ENCODE measurements at regions not wholly inside any gene's neighbourhood (a gene's known extent, or its start where the extent isn't known, plus 50 kb on each side); places are given as distances from the start of the nearest gene placed in this dataset.

- H3K27me3 ChIP-seq (ENCODE audit: control insufficient read depth, insufficient read depth, low read length), result no peaks in the 10 kb centered on the region
- no peak overlapping the region for H3K4me2 ChIP-seq (ENCODE audit: low read length)
- H3K36me3 ChIP-seq (ENCODE audit: control insufficient read depth, insufficient read depth, low read length), result no peaks in the 10 kb centered on the region
- no peak overlapping the region for H3K9ac ChIP-seq
- H3K27ac ChIP-seq, result no peak overlapping the region
- no peak overlapping the region for H2AFZ ChIP-seq
- no peaks in the 10 kb centered on the region for H3K79me2 ChIP-seq
- H3K4me1 ChIP-seq, result no peaks in the 10 kb centered on the region
- no peak for TF ChIP-seq CTCF (IDR thresholded peaks at IDR 0.05)
- no peak overlapping the region for H3K4me3 ChIP-seq (ENCODE audit: low read depth, low read length)
- H3K9me3 ChIP-seq (ENCODE audit: control insufficient read depth, low read length), result no peaks in the 10 kb centered on the region
Measured at GRCh38 chr14:82501554-82501953, 967.9 kb upstream of the SEL1L start.

GRCh38 chr14:82502043-82502442 lies 968.4 kb upstream of the SEL1L start:
- Histone ChIP-seq H3K9ac (no peak overlapping the region), H3K4me3 (ENCODE audit: low read depth, low read length) (no peak overlapping the region), H3K36me3 (ENCODE audit: control insufficient read depth, insufficient read depth, low read length) (no peaks in the 10 kb centered on the region), H3K4me2 (ENCODE audit: low read length) (no peak overlapping the region), H3K79me2 (no peaks in the 10 kb centered on the region), H3K4me1 (no peaks in the 10 kb centered on the region), H3K27ac (no peak overlapping the region), H3K27me3 (ENCODE audit: control insufficient read depth, insufficient read depth, low read length) (no peaks in the 10 kb centered on the region), H2AFZ (no peak overlapping the region), H3K9me3 (ENCODE audit: control insufficient read depth, low read length) (no peaks in the 10 kb centered on the region)
- no peak for TF ChIP-seq CTCF (IDR thresholded peaks at IDR 0.05)

- H3K4me1 ChIP-seq, result no peaks in the 10 kb centered on the region
- H3K27me3 ChIP-seq (ENCODE audit: control insufficient read depth, insufficient read depth, low read length), result no peaks in the 10 kb centered on the region
- H3K27ac ChIP-seq, result no peak overlapping the region
- no peaks in the 10 kb centered on the region for H3K36me3 ChIP-seq (ENCODE audit: control insufficient read depth, insufficient read depth, low read length)
- no peak overlapping the region for H3K4me3 ChIP-seq (ENCODE audit: low read depth, low read length)
- H3K9ac ChIP-seq, result no peak overlapping the region
- H2AFZ ChIP-seq, result no peak overlapping the region
- H3K79me2 ChIP-seq, result no peaks in the 10 kb centered on the region
- H3K4me2 ChIP-seq (ENCODE audit: low read length), result no peak overlapping the region
- no peaks in the 10 kb centered on the region for H3K9me3 ChIP-seq (ENCODE audit: control insufficient read depth, low read length)
- no peak for TF ChIP-seq CTCF (IDR thresholded peaks at IDR 0.05)
Measured at GRCh38 chr14:82504894-82505293, 971.2 kb upstream of the SEL1L start.

- TF ChIP-seq CTCF (IDR thresholded peaks at IDR 0.05), result no peak
- Histone ChIP-seq H3K27me3 (ENCODE audit: control insufficient read depth, insufficient read depth, low read length) (no peaks in the 10 kb centered on the region), H3K9me3 (ENCODE audit: control insufficient read depth, low read length) (no peaks in the 10 kb centered on the region)
Measured at GRCh38 chr14:82510007-82510406, 976.4 kb upstream of the SEL1L start.

GRCh38 chr14:82511399-82511798 lies 977.7 kb upstream of the SEL1L start:
- no peak overlapping the region for H2AFZ ChIP-seq
- no peaks in the 10 kb centered on the region for H3K4me1 ChIP-seq
- no peaks in the 10 kb centered on the region for H3K9me3 ChIP-seq (ENCODE audit: control insufficient read depth, low read length)
- H3K4me2 ChIP-seq (ENCODE audit: low read length), result no peak overlapping the region
- no peaks in the 10 kb centered on the region for H3K36me3 ChIP-seq (ENCODE audit: control insufficient read depth, insufficient read depth, low read length)
- no peak overlapping the region for H3K4me3 ChIP-seq (ENCODE audit: low read depth, low read length)
- H3K27me3 ChIP-seq (ENCODE audit: control insufficient read depth, insufficient read depth, low read length), result no peaks in the 10 kb centered on the region
- no peak overlapping the region for H3K27ac ChIP-seq
- H3K79me2 ChIP-seq, result no peaks in the 10 kb centered on the region
- H3K9ac ChIP-seq, result no peak overlapping the region
- TF ChIP-seq CTCF (IDR thresholded peaks at IDR 0.05), result no peak

More at GRCh38 chr14:82510007-82510406, 976.4 kb upstream of the SEL1L start:
- Histone ChIP-seq H3K79me2 (no peaks in the 10 kb centered on the region), H3K9ac (no peak overlapping the region), H3K4me1 (no peaks in the 10 kb centered on the region), H3K4me2 (ENCODE audit: low read length) (no peak overlapping the region), H3K27ac (no peak overlapping the region), H2AFZ (no peak overlapping the region), H3K4me3 (ENCODE audit: low read depth, low read length) (no peak overlapping the region), H3K36me3 (ENCODE audit: control insufficient read depth, insufficient read depth, low read length) (no peaks in the 10 kb centered on the region)
